ENCODE measurements at regions not wholly inside any gene's neighbourhood (a gene's known extent, or its start where the extent isn't known, plus 50 kb on each side); places are given as distances from the start of the nearest gene placed in this dataset.

GRCh38 chr12:127052511-127053232 lies 1214.3 kb upstream of the TMEM132C start:
- Histone ChIP-seq H3K4me2 (ENCODE audit: low read depth, low read length, poor library complexity, severe bottlenecking) (no peak overlapping the region), H2AFZ (ENCODE audit: low read length) (no peak overlapping the region), H4K20me1 (ENCODE audit: insufficient read depth, low read depth, low read length) (no peaks in the 10 kb centered on the region), H3K4me3 (ENCODE audit: low read length) (no peak overlapping the region), H3K27ac (ENCODE audit: low read length) (no peak overlapping the region), H3K36me3 (ENCODE audit: insufficient read depth, low read length) (no peaks in the 10 kb centered on the region), H3K9me2 (replicated peaks; ENCODE audit: insufficient read depth, low read length) (no peaks in the 10 kb centered on the region), H3K4me1 (ENCODE audit: low read length) (no peaks in the 10 kb centered on the region), H3K27me3 (ENCODE audit: low read length) (no peaks in the 10 kb centered on the region), H3K79me2 (ENCODE audit: low read length) (no peaks in the 10 kb centered on the region), H3K9me3 (ENCODE audit: low read length) (no peaks in the 10 kb centered on the region), H3K9ac (ENCODE audit: low read length) (no peak overlapping the region)
- no peak for DNase-seq

- Histone ChIP-seq H3K4me2 (ENCODE audit: low read depth, low read length, poor library complexity, severe bottlenecking) (no peak overlapping the region), H3K79me2 (ENCODE audit: low read length) (no peaks in the 10 kb centered on the region), H3K9ac (ENCODE audit: low read length) (no peak overlapping the region), H4K20me1 (ENCODE audit: insufficient read depth, low read depth, low read length) (no peaks in the 10 kb centered on the region), H3K36me3 (ENCODE audit: insufficient read depth, low read length) (no peaks in the 10 kb centered on the region), H2AFZ (ENCODE audit: low read length) (no peak overlapping the region), H3K27ac (ENCODE audit: low read length) (no peak overlapping the region), H3K27me3 (ENCODE audit: low read length) (no peaks in the 10 kb centered on the region), H3K9me2 (replicated peaks; ENCODE audit: insufficient read depth, low read length) (no peaks in the 10 kb centered on the region), H3K9me3 (ENCODE audit: low read length) (no peaks in the 10 kb centered on the region), H3K4me3 (ENCODE audit: low read length) (no peak overlapping the region), H3K4me1 (ENCODE audit: low read length) (no peaks in the 10 kb centered on the region)
- DNase-seq, result no peak
Observed at GRCh38 chr12:127054531-127054930, 1212.4 kb upstream of the TMEM132C start.

DNA sequence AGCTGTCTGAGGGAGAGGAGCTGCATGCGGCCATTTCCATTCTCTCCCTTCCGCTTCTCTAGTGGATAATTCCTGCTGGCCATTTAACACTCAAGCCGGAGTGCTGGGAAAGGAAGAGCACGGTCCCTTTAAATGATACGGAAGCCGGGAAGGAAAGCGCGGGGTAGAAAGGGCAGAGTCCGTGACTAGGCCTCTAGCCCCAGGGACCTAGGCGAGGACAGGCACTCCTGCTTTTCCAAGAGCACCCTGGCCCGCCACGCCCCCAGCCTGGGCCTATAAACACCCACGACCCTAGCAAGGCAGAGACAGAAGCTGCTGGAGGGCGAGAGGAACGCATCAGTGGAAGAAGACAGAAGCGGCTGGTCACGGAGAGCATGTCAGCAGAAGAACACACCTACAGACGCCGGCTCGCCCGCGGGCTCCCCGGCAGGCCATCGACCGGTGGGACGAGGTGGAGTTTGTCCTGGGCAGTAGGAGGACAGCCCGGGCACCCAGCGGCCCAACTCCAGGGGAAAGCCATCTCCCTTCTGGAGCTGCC lies 1206.6 kb upstream of the TMEM132C start:
- Histone ChIP-seq H3K9ac (ENCODE audit: low read length) (no peak overlapping the region), H3K79me2 (ENCODE audit: low read length) (no peaks in the 10 kb centered on the region), H3K4me2 (ENCODE audit: low read depth, low read length, poor library complexity, severe bottlenecking) (no peak overlapping the region), H3K4me3 (ENCODE audit: low read length) (no peak overlapping the region), H4K20me1 (ENCODE audit: insufficient read depth, low read depth, low read length) (no peaks in the 10 kb centered on the region), H3K27ac (ENCODE audit: low read length) (no peak overlapping the region), H3K9me3 (ENCODE audit: low read length) (no peaks in the 10 kb centered on the region), H3K9me2 (replicated peaks; ENCODE audit: insufficient read depth, low read length) (no peaks in the 10 kb centered on the region), H3K4me1 (ENCODE audit: low read length) (no peaks in the 10 kb centered on the region), H3K27me3 (ENCODE audit: low read length) (no peaks in the 10 kb centered on the region), H3K36me3 (ENCODE audit: insufficient read depth, low read length) (no peaks in the 10 kb centered on the region), H2AFZ (ENCODE audit: low read length) (no peak overlapping the region)
- DNase-seq, result no peak

DNA sequence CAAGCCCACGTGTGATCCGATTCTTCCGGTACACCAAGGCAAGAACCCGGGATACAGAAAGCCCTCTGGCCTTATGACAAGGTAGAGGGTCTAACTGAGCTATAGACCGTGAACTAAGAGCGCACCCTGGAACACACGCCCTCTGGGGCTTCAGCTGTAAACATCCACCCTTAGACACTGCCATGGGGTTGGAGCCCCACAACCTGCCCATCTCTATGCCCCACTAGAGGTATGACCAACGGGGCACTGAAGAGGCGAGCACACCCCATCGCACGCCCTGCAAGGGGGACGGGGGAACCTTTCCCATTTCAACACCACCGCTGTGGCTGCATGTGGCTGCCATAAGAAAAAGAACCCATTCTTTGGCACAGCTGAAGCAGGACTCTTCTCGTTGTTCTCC lies 1206.0 kb upstream of the TMEM132C start:
- Histone ChIP-seq H3K9me3 (ENCODE audit: low read length) (no peaks in the 10 kb centered on the region), H3K4me1 (ENCODE audit: low read length) (no peaks in the 10 kb centered on the region), H3K27ac (ENCODE audit: low read length) (no peak overlapping the region), H3K27me3 (ENCODE audit: low read length) (no peaks in the 10 kb centered on the region), H3K4me3 (ENCODE audit: low read length) (no peak overlapping the region), H3K36me3 (ENCODE audit: insufficient read depth, low read length) (no peaks in the 10 kb centered on the region), H3K9me2 (replicated peaks; ENCODE audit: insufficient read depth, low read length) (no peaks in the 10 kb centered on the region), H3K79me2 (ENCODE audit: low read length) (no peaks in the 10 kb centered on the region), H4K20me1 (ENCODE audit: insufficient read depth, low read depth, low read length) (no peaks in the 10 kb centered on the region), H3K4me2 (ENCODE audit: low read depth, low read length, poor library complexity, severe bottlenecking) (no peak overlapping the region), H3K9ac (ENCODE audit: low read length) (no peak overlapping the region), H2AFZ (ENCODE audit: low read length) (no peak overlapping the region)
- no peak for DNase-seq

DNA sequence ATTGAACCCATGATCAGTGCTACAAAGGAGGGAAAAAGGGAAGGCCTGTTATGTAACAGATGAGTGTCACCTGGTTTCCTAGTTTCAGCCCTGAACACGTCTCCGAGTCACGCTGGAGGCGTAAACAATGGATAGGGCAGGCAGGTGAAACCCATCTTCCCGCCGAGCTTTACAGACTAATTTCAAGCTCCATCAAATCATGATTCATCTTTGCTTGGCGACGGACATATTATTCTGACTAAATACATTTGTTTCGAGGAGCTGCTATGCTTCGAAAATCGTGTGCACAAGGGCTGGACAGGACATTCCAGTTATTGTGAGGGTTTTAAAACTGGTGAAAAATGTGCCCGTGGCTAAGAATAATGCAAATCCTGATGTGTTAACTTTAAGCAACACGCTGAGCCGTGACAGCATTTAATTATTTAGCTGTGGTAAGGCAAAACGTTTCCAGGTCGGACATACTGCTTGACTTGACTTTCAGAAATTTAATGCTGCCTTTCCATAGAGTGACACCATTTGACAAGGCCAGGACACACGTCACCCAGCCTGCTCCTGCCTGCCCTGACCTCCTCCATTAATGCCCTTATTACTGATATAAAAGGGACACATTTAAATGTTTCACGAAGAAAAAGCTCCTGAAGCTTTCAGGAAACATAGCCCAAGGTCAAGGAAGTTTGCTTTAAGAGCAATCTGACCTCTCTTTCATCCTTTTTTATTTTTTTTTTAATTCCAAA lies 1203.5 kb upstream of the TMEM132C start:
- Histone ChIP-seq H3K36me3 (ENCODE audit: insufficient read depth, low read length) (no peaks in the 10 kb centered on the region), H3K4me2 (ENCODE audit: low read depth, low read length, poor library complexity, severe bottlenecking) (no peak overlapping the region), H3K4me1 (ENCODE audit: low read length) (no peaks in the 10 kb centered on the region), H3K4me3 (ENCODE audit: low read length) (no peak overlapping the region), H2AFZ (ENCODE audit: low read length) (no peak overlapping the region), H3K9ac (ENCODE audit: low read length) (no peak overlapping the region), H3K9me3 (ENCODE audit: low read length) (no peaks in the 10 kb centered on the region), H3K9me2 (replicated peaks; ENCODE audit: insufficient read depth, low read length) (no peaks in the 10 kb centered on the region), H4K20me1 (ENCODE audit: insufficient read depth, low read depth, low read length) (no peaks in the 10 kb centered on the region), H3K79me2 (ENCODE audit: low read length) (no peaks in the 10 kb centered on the region), H3K27ac (ENCODE audit: low read length) (no peak overlapping the region), H3K27me3 (ENCODE audit: low read length) (no peaks in the 10 kb centered on the region)
- no peak for DNase-seq

DNA sequence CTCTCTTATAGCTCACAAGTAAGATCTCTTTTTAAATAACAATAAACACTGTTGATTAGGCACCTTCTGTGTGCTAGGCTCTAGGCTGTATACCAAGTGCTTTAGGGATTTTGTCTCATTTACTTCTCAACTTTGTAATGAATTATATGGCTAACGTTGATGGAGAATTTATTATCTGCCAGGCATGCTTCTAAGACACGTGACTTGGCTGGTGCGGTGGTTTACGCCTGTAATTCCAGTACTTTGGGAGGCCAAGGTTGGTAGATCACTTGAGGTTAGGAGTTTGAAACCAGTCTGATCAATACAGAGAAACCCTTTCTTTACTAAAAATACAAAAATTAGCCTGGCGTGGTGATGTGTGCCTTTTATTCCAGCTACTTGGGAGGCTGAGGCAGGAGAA lies 1202.8 kb upstream of the TMEM132C start:
- no peak overlapping the region for H3K9ac ChIP-seq (ENCODE audit: low read length)
- no peak overlapping the region for H3K27ac ChIP-seq (ENCODE audit: low read length)
- no peak for DNase-seq
- H3K4me1 ChIP-seq (ENCODE audit: low read length), result no peaks in the 10 kb centered on the region
- H3K9me2 ChIP-seq (replicated peaks; ENCODE audit: insufficient read depth, low read length), result no peaks in the 10 kb centered on the region
- H3K9me3 ChIP-seq (ENCODE audit: low read length), result no peaks in the 10 kb centered on the region
- H4K20me1 ChIP-seq (ENCODE audit: insufficient read depth, low read depth, low read length), result no peaks in the 10 kb centered on the region
- no peaks in the 10 kb centered on the region for H3K27me3 ChIP-seq (ENCODE audit: low read length)
- H2AFZ ChIP-seq (ENCODE audit: low read length), result no peak overlapping the region
- no peak overlapping the region for H3K4me3 ChIP-seq (ENCODE audit: low read length)
- no peaks in the 10 kb centered on the region for H3K36me3 ChIP-seq (ENCODE audit: insufficient read depth, low read length)
- H3K4me2 ChIP-seq (ENCODE audit: low read depth, low read length, poor library complexity, severe bottlenecking), result no peak overlapping the region
- no peaks in the 10 kb centered on the region for H3K79me2 ChIP-seq (ENCODE audit: low read length)

GRCh38 chr12:127065595-127065994 lies 1201.4 kb upstream of the TMEM132C start:
- Histone ChIP-seq H4K20me1 (ENCODE audit: insufficient read depth, low read depth, low read length) (no peaks in the 10 kb centered on the region), H2AFZ (ENCODE audit: low read length) (no peak overlapping the region), H3K79me2 (ENCODE audit: low read length) (no peaks in the 10 kb centered on the region), H3K36me3 (ENCODE audit: insufficient read depth, low read length) (no peaks in the 10 kb centered on the region), H3K9ac (ENCODE audit: low read length) (no peak overlapping the region), H3K9me2 (replicated peaks; ENCODE audit: insufficient read depth, low read length) (no peaks in the 10 kb centered on the region), H3K4me3 (ENCODE audit: low read length) (no peak overlapping the region), H3K4me1 (ENCODE audit: low read length) (no peaks in the 10 kb centered on the region), H3K9me3 (ENCODE audit: low read length) (no peaks in the 10 kb centered on the region), H3K4me2 (ENCODE audit: low read depth, low read length, poor library complexity, severe bottlenecking) (no peak overlapping the region), H3K27ac (ENCODE audit: low read length) (no peak overlapping the region), H3K27me3 (ENCODE audit: low read length) (no peaks in the 10 kb centered on the region)
- no peak for DNase-seq

- Histone ChIP-seq H3K4me1 (ENCODE audit: low read length) (no peaks in the 10 kb centered on the region), H3K27me3 (ENCODE audit: low read length) (no peaks in the 10 kb centered on the region), H3K36me3 (ENCODE audit: insufficient read depth, low read length) (no peaks in the 10 kb centered on the region), H3K9me3 (ENCODE audit: low read length) (no peaks in the 10 kb centered on the region), H4K20me1 (ENCODE audit: insufficient read depth, low read depth, low read length) (no peaks in the 10 kb centered on the region), H3K4me3 (ENCODE audit: low read length) (no peak overlapping the region), H2AFZ (ENCODE audit: low read length) (no peak overlapping the region), H3K27ac (ENCODE audit: low read length) (no peak overlapping the region), H3K9me2 (replicated peaks; ENCODE audit: insufficient read depth, low read length) (no peaks in the 10 kb centered on the region), H3K9ac (ENCODE audit: low read length) (no peak overlapping the region), H3K79me2 (ENCODE audit: low read length) (no peaks in the 10 kb centered on the region), H3K4me2 (ENCODE audit: low read depth, low read length, poor library complexity, severe bottlenecking) (no peak overlapping the region)
- no peak for DNase-seq
Observed at GRCh38 chr12:127070515-127071157, 1196.3 kb upstream of the TMEM132C start.
